ENCODE measurements at regions not wholly inside any gene's neighbourhood (a gene's known extent, or its start where the extent isn't known, plus 50 kb on each side); places are given as distances from the start of the nearest gene placed in this dataset.
"Not testable (repeated sequence)": the region's sequence is repeated elsewhere in the genome, so short reads cannot be mapped to it uniquely, and the experiment has no call there.

- DNase-seq (ENCODE audit: low spot score), result not testable (repeated sequence)
These were observed 72.7 kb upstream of the NPIPB12 start for GRCh38 chr16:29578898-29579297.

GRCh38 chr16:29581764-29582163 is 75.6 kb upstream of the NPIPB12 start:
- not testable (repeated sequence) for DNase-seq (ENCODE audit: low spot score)

GRCh38 chr16:29591919-29592318 is 71.1 kb upstream of the SPN start:
- not testable (repeated sequence) for DNase-seq (ENCODE audit: low spot score)

- peak; percentile 63 for DNase-seq (ENCODE audit: low spot score)
These were observed 68.7 kb upstream of the SPN start for GRCh38 chr16:29594269-29594925.

- peak; percentile 87 for DNase-seq (ENCODE audit: low spot score)
These were observed 67.9 kb upstream of the SPN start for GRCh38 chr16:29594926-29595838.

- DNase-seq (ENCODE audit: low spot score), result not testable (repeated sequence)
These were observed 66.0 kb upstream of the SPN start for GRCh38 chr16:29597030-29597429.

- not testable (repeated sequence) for DNase-seq (ENCODE audit: low spot score)
These were observed 62.7 kb upstream of the SPN start for GRCh38 chr16:29600111-29601000.

- DNase-seq (ENCODE audit: low spot score), result peak; percentile 91
These were observed 60.8 kb upstream of the SPN start for GRCh38 chr16:29602247-29602625.

- DNase-seq (ENCODE audit: low spot score), result not testable (repeated sequence)
These were observed 60.4 kb upstream of the SPN start for GRCh38 chr16:29602683-29603088.

- peak; percentile 89 for DNase-seq (ENCODE audit: low spot score)
These were observed 58.2 kb upstream of the SPN start for GRCh38 chr16:29604631-29605549.

GRCh38 chr16:29605593-29606205 is 57.3 kb upstream of the SPN start:
- DNase-seq (ENCODE audit: low spot score), result not testable (repeated sequence)

GRCh38 chr16:29606669-29607427 is 56.2 kb upstream of the SPN start:
- DNase-seq (ENCODE audit: low spot score), result not testable (repeated sequence)

GRCh38 chr16:29607428-29607823 is 55.6 kb upstream of the SPN start:
- peak; percentile 36 for DNase-seq (ENCODE audit: low spot score)

- DNase-seq (ENCODE audit: low spot score), result not testable (repeated sequence)
These were observed 50.4 kb upstream of the SPN start for GRCh38 chr16:29612381-29613306.
